Testis (tissue), 2 donors: ENCODE measurements at regions not wholly inside any gene's neighbourhood (a gene's known extent, or its start where the extent isn't known, plus 50 kb on each side); places are given as distances from the start of the nearest gene placed in this dataset.

Experiments
- CTCF ChIP-seq, 3 experiments: fragments of 450-650 bp in 2 of 3; fragments of 200-600 bp in 1 of 3; sonication (generic) in 1 of 3; IDR thresholded peaks; one replicate each; pipeline ENCODE4 v1.5.1; 2016 to 2019; ENCODE audit warnings: antibody characterized with exemption in 3 of 3, mild to moderate bottlenecking in 2 of 3, moderate library complexity in 1 of 3
- POLR2A ChIP-seq: fragments of 450-650 bp; IDR thresholded peaks from one replicate; pipeline ENCODE4 v1.6.1; 2017; ENCODE audit warnings: antibody characterized with exemption, mild to moderate bottlenecking, moderate library complexity

- no peak for TF ChIP-seq CTCF (IDR thresholded peaks at IDR 0.05)
- TF ChIP-seq POLR2A = no peak
Measured at GRCh38 chr5:145157841-145158240, 677.3 kb downstream of the PRELID2 start.
